Colonic mucosa (tissue), 4 donors: ENCODE measurements at regions not wholly inside any gene's neighbourhood (a gene's known extent, or its start where the extent isn't known, plus 50 kb on each side); places are given as distances from the start of the nearest gene placed in this dataset.

Experiments
- DNase-seq: peaks from one replicate; pipeline ENCODE4 v3.0.0-alpha.2; 2020
- H3K27ac ChIP-seq: fragments of 200-600 bp; one replicate; pipeline ENCODE4 v1.8.0; 2021
- H3K27me3 ChIP-seq: fragments of 200-600 bp; one replicate; pipeline ENCODE4 v1.8.0; 2021
- H3K36me3 ChIP-seq: fragments of 200-600 bp; one replicate; pipeline ENCODE4 v1.8.0; 2021
- H3K4me1 ChIP-seq: fragments of 200-600 bp; one replicate; pipeline ENCODE4 v1.8.0; 2021; ENCODE audit warnings: mild to moderate bottlenecking
- H3K4me3 ChIP-seq: fragments of 200-600 bp; one replicate; pipeline ENCODE4 v1.8.0; 2021
- H3K9ac ChIP-seq, 2 donors: one replicate each; pipeline ENCODE4 v1.7.0; 2013; ENCODE audit warnings: control low read depth in 2 of 2, low read depth in 2 of 2, low read length in 2 of 2
- H3K9me3 ChIP-seq: fragments of 200-600 bp; one replicate; pipeline ENCODE4 v1.8.0; 2021
- intact Hi-C: fragments of 100-400 bp; cut with DNase I; formaldehyde crosslinking; loops from one replicate; pipeline ENCODE4 v1.14.1; 2022
- TF ChIP-seq, protein P1 (sequence below): fragments of 200-600 bp; IDR thresholded peaks from one replicate; pipeline ENCODE4 v1.8.0; 2022; ENCODE audit warnings: antibody characterized with exemption, mild to moderate bottlenecking
- donor health status: healthy.
- donor health status: DM: no; HTN: no; CAD: no.
- donor health status: DM: no; HTN: no; CAD: no.

DNA sequence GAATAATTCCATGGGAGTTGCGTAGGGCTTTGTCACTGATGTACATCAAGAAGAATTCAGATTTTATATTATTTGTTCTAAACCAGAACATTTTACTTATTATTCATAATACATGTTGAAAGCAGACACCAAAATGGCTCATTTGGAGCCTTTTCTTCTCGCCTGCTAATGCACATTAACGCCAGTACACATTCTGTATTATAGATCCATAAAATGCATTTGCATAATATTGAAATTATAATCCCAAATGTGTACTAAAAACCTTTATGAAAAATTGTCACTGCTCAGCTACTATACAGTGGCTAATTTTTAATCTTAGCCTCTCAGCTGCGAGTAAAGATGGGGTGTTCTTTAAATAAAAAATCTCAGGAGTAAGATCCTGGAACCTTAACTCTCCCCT, 452.2 kb upstream of the HNRNPA3 start:
- intact Hi-C loops, result no loop called here
- no peak for DNase-seq
- no peak overlapping the region for H3K27ac ChIP-seq
- no peaks in the 10 kb centered on the region for H3K27me3 ChIP-seq
- H3K9ac ChIP-seq, result no peak overlapping the region
- H3K4me3 ChIP-seq, result no peak overlapping the region
- no peaks in the 10 kb centered on the region for H3K9me3 ChIP-seq
- TF ChIP-seq, protein P1, sequence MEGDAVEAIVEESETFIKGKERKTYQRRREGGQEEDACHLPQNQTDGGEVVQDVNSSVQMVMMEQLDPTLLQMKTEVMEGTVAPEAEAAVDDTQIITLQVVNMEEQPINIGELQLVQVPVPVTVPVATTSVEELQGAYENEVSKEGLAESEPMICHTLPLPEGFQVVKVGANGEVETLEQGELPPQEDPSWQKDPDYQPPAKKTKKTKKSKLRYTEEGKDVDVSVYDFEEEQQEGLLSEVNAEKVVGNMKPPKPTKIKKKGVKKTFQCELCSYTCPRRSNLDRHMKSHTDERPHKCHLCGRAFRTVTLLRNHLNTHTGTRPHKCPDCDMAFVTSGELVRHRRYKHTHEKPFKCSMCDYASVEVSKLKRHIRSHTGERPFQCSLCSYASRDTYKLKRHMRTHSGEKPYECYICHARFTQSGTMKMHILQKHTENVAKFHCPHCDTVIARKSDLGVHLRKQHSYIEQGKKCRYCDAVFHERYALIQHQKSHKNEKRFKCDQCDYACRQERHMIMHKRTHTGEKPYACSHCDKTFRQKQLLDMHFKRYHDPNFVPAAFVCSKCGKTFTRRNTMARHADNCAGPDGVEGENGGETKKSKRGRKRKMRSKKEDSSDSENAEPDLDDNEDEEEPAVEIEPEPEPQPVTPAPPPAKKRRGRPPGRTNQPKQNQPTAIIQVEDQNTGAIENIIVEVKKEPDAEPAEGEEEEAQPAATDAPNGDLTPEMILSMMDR, result no peak
- H3K4me1 ChIP-seq, result no peaks in the 10 kb centered on the region
- no peaks in the 10 kb centered on the region for H3K36me3 ChIP-seq

DNA sequence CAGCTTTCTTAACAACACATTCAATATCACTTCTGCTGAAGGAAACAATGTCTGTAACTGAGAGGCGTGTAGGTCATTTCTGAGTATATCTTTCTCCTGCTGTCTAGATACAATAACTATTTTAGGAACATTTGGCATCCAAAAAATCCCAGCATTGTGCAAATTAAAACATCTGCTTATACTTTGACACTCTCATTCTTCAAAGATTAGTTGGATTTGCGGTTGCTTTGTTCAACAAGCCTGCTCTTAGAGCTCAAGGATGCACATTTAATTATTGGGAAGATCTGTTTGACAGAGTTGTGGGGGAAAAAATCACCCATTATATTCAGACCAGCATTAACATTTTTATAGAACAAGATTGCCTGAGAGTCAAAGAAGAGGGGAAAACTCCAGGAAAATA, 449.5 kb upstream of the HNRNPA3 start:
- H3K4me1 ChIP-seq, result no peaks in the 10 kb centered on the region
- H3K36me3 ChIP-seq, result no peaks in the 10 kb centered on the region
- H3K27ac ChIP-seq, result no peak overlapping the region
- intact Hi-C loops, result no loop called here
- H3K9me3 ChIP-seq, result no peaks in the 10 kb centered on the region
- no peak overlapping the region for H3K4me3 ChIP-seq
- TF ChIP-seq, protein P1, result no peak
- no peaks in the 10 kb centered on the region for H3K27me3 ChIP-seq
- H3K9ac ChIP-seq, result no peak overlapping the region
- DNase-seq, result no peak

DNA sequence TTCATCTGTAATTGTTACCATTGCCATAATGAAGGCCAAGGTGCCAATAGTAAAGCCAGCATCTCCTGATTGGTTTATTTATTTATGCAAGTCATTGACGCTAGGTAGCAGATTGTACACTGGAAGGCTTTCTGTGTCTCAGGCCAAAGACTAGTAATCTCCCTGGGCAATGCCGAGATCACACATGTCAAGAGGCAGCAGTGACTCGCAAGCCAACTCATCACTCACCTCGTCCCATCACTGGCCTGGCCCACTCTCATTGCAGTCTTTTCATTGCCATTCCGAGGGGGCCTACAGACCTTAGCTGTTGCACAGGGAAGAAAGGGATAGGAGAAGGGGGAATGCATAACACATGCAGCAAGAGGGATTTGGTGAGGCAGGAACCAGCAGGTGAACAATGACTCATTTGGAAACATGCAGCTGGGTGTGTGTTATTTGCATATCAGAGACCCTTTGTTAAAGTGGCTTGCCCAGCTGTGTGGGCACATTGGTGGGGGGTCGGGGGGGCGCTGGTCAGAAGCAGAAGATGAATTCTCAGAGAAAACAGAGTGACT, 448.7 kb upstream of the HNRNPA3 start:
- Histone ChIP-seq H3K9ac (no peak overlapping the region), H3K27me3 (no peaks in the 10 kb centered on the region), H3K4me3 (no peak overlapping the region), H3K27ac (no peak overlapping the region), H3K9me3 (no peaks in the 10 kb centered on the region), H3K4me1 (no peaks in the 10 kb centered on the region), H3K36me3 (no peaks in the 10 kb centered on the region)
- TF ChIP-seq, protein P1, result no peak
- no peak for DNase-seq
- intact Hi-C loops, result no loop called here

DNA sequence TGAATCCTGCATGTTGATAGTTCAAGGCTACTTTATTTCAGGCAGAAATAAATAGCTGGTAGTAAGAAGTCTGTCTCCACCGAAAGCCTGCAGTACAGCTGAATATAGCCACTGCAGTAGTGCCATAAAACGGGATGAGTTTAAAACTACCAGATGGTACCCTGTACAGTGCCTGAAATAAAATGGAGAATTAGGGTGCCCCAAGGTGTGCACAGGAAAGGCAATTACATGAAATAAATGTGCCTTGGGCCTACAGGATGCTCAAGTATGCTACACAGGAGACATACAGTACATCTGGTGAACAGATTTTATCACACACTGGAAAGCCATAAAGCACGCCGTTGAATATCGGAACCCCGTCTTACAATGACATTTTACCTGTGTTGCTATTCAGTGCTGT, 447.7 kb upstream of the HNRNPA3 start:
- Histone ChIP-seq H3K27me3 (no peaks in the 10 kb centered on the region), H3K4me1 (no peaks in the 10 kb centered on the region), H3K36me3 (no peaks in the 10 kb centered on the region), H3K9ac (no peak overlapping the region), H3K4me3 (no peak overlapping the region), H3K27ac (no peak overlapping the region), H3K9me3 (no peaks in the 10 kb centered on the region)
- DNase-seq, result no peak
- TF ChIP-seq, protein P1, result no peak
- intact Hi-C loops, result no loop called here

DNA sequence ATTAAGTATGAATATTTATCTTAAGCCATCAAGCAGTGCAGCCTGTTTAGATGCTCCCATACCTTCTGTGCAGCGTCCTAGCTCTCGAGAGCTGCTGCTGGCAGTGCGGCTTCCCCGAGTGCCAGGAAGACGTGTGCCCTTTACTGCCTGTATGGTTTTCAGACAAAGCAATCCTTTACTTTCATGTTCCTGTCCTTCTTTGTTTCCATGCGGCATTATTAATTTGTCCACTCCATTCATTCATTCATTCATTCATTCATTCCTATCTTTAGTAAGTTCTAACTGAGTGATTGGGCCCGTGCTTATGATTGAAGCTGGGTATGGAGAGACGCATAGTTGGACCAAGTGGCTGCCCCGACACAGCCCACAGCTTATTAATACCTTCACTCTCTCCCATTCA, 446.6 kb upstream of the HNRNPA3 start:
- no peak overlapping the region for H3K4me3 ChIP-seq
- TF ChIP-seq, protein P1, result no peak
- intact Hi-C loops, result no loop called here

More for the DNA sequence above, 446.6 kb upstream of the HNRNPA3 start:
- Histone ChIP-seq H3K27me3 (no peaks in the 10 kb centered on the region), H3K4me1 (no peaks in the 10 kb centered on the region), H3K9ac (no peak overlapping the region), H3K36me3 (no peaks in the 10 kb centered on the region), H3K27ac (no peak overlapping the region), H3K9me3 (no peaks in the 10 kb centered on the region)
- no peak for DNase-seq
